ENCODE measurements at regions not wholly inside any gene's neighbourhood (a gene's known extent, or its start where the extent isn't known, plus 50 kb on each side); places are given as distances from the start of the nearest gene placed in this dataset.
A peak's percentile ranks its signal among the peaks of the same experiment; 100 is the strongest.

DNA sequence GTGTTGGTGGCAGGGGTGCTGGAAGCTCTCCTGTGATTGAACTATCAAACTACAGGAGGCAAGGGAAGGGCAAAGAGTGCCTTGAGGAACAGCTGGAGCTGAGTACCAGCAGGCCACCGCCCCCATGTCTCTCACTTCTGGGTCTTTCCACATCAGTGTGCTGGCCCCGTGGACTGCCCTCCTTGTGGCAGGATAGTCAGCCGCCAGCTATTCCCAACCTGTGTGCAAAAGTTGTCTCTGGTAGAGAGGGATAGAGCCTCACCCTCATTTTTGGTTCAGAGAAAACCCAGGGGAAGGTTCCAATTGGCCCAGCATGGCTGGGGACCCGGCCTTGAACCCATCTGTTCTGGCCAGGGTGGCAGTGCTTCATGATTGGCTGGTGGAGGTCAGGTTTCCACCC is 211.8 kb downstream of the IRF8 start:
- DNase-seq (ENCODE audit: low read depth), result no peak

DNA sequence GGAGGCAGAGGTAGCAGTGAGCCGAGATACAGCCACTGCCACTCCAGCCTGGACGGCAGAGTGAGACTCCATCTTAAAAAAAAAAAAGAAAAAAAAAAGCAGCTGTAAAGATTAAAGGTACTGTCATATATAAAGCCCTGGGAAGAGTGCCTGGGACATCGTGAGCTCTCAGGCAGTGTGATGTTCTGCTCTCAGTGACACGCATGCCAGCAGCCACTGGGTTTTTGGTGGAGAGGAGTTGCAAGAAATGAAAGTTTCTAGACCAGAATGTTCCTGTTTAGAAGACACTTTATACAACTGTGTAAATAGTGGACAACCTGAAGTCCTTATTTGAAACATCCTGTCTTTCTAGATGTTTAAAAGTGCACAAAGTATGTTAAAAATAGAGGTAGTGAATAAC is 213.2 kb downstream of the IRF8 start:
- DNase-seq (ENCODE audit: low read depth), result no peak

DNA sequence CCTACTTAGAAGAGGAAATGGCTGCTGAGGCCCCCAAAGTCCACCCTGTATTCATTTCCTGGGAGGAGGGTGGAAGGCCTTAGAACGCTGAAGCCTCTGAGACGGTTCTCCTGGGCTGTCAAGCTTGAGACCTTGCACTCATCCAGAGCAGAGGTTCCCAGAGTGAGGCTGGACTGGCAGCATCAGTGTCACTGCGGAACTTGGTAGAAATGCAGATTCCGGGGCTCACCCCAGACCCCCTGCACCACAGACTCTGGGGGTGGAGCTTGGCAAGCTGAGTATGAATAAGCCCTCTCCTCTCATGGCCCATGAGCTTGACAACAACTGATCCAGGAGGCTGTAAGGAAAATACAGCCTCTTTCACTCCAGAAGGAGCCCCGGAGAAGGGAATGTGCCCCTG is 218.3 kb downstream of the IRF8 start:
- DNase-seq (ENCODE audit: low read depth), result no peak

DNA sequence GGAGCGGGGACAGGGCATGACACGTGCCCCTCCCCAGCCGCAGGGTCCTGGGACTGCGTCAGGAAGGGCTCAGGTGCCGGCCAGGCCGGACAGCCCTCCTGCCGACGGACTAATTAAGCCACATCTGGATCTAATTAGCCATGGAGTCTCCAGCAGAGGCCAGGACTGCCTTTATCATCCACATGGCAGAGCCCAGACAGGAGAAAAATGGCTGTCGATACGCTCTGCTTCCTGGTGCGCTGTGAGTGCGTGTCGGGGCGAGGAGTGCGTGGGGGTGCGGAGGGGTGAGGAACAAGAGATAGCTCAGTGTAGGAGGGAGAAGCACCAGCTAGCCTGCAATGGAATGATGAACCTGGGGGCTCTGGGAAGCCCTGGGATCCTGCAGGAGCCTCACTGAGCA is 218.8 kb downstream of the IRF8 start:
- no peak for DNase-seq (ENCODE audit: low read depth)

DNA sequence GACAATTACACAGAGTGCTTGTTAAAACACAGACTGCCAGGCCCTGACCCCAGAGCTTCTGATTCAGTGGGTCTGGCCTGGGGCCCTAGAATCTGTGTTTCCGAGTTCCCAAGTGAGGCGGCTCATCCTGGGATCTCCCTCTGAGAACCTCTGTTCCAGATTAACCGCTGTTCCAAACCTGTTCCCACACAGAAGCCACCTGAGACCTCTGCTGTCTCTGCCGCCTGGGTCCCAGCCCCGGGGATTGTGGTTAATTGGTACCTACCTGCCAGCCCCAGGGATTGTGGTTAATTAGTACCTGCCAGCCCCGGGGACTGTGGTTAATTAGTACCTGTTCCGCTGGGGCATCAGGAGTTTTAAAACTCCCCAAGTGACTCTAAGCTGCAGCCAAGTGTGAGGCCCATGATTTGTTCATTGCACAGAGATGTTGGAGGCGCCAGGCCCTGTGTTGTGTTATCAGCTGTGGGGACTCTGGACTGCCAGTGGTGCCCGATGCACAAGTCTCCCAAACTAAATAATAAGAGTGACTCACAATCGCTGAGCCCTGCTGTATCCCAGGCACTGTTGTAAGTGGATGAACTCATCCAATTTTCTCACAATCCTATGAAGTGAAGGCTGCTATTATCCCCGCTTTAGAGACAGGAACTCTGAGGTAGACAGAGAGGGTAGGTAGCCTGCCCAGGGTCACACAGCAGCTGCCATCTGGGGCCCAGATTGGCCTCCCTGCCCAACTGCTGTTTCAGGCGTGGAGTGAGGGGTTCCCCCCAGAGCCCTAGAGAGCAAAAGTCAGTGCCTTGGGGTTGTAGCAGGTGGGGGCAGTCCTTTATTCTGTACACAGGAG is 219.7 kb downstream of the IRF8 start:
- DNase-seq (ENCODE audit: low read depth), result peak; percentile 50

DNA sequence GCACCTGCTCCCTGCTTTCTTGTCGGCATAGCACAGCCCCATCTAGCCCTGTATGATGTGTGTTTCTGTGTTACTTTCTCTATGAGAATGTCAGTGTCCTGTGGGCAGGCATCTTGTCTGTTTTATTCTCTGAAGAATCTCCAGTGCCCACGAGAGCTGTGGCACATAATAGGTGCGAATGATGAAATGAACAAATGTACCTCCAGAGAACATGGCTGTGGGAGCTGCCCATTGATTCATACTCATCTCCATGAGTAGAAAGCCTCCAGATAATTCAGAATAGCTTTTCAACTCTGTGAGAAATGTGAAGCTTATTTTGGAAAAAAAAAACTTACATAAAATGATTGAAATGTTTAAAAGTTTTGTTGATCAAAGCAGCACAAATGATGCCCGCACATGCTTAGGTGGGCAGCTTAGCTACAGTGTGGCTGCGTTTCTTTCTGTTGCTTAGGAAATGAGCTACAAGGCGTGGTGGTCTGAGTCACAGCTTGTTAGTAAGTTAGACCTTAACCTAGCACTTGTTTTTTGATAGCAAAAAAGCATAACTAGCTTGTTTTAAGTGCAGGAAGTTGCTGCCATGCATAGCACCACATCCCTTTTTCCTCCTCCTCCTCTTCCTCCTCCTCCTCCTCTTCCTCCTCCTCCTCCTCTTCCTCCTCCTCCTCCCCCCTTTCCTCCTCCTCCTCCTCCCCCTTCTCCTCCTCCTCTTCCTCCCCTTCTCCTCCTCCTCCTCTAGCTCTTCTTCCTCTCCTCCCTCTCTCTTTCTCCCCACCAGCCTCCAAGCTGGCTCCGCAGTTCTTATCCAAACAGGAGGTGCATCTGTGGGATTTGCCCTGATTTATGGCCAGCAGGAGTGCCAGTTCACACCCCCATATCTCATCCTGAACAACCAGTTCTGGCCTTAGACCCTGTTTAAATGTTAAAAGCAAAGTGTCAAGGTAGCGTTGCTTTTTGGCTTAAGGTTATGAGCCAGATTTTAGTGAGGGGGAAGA is 221.5 kb downstream of the IRF8 start:
- DNase-seq (ENCODE audit: low read depth), result peak; percentile 39

DNA sequence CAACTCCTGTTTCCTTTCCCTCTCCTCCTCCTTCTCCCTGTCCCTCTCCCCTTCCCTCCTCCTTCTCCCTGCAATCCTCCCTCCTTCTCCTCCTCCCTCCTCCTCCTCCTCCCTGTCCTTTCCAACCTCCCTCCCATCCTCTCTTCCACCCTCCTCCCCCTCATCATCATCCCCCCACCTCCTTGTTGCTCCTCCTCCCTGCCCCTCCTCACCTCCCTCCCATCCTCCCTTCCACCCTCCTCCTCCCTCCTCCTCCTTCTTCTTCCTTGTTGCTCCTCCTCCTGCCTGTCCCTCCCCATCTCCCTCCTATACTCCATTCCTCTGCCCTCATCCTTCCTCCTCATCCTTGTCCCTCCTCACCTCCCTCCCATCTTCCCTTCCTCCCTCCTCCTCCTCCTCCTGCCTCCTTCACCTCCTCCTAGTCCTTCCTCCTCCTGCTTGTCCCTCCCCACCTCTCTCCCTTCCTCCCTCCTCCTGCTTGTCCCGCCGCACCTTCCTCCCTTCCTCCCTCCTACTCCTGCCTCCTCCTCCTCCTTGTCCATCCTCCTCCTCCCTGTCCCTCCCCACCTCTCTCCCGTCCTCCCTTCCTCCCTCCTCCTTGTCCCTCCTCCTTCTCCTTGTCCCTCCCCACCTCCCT is 222.5 kb downstream of the IRF8 start:
- no peak for DNase-seq (ENCODE audit: low read depth)

DNA sequence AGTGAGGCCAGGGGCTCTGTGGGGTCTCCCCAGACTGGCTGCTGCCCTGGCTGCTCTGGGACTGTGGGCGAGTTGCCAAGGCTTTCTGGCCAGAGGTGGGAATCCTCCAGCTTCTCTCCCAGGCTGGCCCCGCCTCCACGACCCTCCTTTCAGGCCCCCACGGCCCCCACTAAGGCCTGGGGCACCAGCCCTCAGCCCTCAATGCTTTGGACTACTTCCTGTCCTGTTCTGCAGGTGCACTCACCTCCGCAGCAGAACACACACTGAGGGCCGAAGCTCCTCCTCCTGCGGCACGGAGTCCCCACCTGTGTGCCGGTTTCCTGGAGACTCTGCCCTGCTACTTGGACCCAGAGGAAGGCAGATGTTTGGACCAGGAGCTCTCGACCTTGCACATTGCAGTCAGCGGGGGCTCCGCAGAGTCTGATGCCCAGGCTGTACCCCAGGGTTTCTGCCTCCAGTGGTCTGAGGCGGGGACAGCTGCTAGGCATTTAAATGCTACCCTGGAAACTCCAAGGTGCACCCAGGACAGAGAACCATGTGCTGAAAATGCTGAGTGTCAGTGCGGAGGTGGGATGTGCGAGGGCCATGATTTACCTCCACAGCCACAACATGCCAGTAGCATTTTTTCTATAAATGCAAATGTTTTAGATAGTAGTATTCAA is 223.8 kb downstream of the IRF8 start:
- DNase-seq (ENCODE audit: low read depth), result no peak

DNA sequence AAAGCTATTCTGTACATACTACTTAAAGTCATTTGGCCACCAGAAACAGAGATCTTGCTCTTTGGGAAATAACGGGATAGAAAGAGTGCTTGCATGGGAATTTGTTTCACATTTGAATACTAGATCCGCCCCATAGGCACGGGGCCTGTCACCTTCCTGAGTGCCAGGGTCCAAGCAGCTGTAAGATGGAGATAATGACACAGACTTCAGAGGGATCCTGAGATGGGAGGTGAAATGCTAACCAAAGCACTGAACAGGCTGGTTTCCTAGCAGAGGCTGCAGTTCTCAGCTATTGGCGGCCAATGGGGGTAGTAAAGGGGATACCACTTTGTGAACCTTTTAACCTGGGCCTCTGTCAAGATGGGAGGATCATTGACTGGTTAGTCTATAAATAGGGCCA is 225.4 kb downstream of the IRF8 start:
- DNase-seq (ENCODE audit: low read depth), result no peak

DNA sequence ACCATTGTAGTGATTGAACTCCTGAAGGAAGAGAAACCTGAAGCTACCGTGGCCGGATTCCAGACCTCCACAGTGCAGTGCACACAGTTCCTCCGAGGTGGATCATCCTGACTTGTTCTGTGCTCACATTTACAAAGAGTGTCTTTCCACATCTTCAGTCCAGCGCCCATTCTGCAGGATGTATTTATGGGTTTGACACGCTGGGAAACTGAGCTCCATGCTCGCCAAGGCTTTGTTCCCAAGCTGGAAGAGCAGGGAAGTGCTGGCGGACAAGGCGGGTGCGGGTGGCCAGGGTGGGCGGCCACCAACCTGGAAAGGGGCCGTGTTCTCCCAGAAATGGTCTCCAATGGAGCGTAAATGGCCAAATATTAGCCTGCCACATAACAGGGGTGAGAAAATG is 227.9 kb downstream of the IRF8 start:
- DNase-seq (ENCODE audit: low read depth), result no peak

DNA sequence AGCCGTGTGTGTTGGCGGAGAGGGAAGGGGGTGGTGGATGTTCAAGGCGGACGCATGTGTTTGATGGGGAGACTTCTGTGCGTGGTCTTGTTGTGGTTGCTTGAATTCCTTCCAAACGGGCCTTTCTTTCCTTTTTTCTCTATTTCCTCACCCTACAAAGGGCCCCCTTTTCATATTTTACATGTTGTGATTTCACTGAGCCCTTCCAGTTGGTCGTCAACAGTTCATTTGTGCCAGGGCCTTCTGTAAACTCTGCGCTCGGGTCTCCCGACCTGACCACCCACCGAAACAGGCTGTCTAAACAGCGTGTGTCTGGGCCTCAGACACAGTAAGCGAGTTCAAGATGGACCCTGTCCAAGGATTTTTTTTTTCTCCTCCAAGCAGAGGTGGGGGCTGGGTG is 228.4 kb downstream of the IRF8 start:
- no peak for DNase-seq (ENCODE audit: low read depth)

DNA sequence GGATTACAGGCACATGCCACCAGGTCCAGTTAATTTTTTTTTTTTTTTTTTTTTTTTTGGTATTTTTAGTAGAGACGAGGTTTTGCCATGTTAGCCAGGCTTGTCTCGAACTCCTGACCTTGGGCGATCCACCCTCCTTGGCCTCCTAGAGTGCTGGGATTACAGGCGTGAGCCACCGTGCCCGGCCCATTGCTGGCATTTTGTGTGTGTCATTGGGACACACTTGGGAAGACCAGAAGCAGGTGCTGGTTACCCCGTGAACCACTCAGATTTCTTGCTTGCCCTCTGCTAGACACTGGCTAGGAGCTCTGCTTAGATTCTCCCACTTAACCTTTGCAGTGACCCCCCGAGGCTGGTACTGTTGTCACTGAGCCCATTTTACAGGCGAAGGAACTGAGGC is 229.3 kb downstream of the IRF8 start:
- DNase-seq (ENCODE audit: low read depth), result no peak

DNA sequence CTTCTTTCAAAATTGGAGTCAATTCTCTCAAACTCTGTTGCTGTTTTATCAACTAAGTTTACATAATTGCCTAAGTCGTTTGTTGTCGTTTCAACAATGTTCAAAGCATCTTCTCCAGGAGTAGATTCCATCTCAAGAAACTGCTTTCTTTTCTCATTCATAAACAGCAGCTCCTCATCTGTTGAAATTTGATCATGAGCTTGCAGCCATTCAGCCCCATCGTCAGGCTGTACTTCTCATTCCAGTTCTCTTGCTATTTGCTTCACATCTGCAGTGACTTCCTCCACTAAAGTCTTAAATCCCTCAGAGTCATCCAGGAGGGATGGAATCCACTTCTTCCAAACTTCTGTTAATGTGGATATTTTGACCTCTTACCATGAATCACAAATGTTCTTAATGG is 230.6 kb downstream of the IRF8 start:
- DNase-seq (ENCODE audit: low read depth), result no peak

DNA sequence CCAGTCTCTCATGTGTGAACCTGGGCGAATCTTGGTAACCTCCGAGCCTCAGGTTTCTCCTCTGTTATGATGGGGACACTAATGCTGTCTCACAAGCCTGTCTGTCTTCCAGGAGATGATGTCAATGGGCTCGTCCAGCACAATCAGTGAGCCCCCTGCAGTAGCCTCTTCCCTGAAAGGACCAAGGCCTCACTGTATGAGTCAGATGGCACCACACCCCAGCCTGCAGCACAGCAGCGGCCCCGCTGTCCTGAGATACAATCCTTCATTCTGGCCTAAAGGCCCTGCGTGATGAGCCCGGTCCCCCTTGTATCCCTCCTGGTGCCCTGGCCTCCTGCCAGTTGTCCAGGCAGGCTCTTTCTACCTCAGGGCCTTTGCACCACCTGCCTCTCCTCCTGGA is 234.4 kb downstream of the IRF8 start:
- DNase-seq (ENCODE audit: low read depth), result no peak

DNA sequence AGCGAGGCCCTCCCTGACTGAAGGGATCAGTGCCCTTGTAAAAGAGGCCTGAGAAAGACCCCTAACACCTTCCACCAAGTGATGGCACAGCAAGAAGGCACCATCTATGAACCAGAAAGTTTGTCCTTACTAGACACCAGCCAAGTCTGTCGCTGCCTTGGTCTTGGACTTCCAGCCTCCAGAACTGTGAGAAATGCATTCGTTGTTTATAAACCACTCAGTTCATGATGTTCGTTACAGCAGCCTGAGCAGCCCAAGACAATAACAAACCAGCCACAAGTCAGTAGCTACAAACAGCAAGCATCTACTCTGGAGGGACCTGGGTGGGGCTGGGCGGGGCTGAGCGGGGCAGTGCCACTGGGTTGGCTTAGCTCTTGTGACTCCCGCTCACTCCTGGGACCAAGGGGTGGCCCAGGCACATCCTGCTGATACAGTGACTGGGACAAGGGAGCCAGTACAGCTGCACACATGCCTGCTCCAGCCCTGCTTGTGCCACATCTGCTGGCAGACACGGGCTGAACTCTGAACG is 234.9 kb downstream of the IRF8 start:
- no peak for DNase-seq (ENCODE audit: low read depth)

DNA sequence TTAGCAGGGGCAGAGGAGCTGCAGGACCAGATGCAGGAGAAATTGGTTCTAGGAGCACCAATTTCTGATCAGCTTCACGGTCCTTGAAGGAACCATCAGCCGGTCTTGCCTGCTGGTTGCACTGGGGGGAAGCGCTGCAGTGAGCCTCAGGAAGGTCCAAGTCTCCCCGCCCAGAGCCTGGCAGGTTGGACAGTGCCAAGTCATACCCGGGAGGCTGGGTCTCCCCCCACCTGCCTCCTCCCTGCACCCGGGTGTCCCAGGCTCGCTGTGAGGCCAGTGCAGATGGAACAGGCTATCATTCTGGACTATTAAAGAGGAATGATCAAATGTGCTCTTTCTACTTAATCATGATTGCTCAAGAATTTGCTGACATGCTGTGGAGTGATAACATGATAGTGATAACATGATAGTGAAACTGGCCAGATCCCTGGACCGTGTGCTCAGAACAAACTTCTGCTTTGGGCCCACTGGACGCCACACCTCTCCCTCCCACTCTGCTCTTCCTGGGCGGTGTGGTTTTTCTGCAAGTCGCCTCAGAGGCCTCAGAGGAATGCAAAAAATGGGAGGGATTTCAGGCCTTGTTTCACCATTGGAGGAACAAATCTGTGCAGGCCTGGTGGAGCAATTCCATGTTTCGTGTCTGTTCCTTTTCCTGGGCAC is 236.0 kb downstream of the IRF8 start:
- no peak for DNase-seq (ENCODE audit: low read depth)

DNA sequence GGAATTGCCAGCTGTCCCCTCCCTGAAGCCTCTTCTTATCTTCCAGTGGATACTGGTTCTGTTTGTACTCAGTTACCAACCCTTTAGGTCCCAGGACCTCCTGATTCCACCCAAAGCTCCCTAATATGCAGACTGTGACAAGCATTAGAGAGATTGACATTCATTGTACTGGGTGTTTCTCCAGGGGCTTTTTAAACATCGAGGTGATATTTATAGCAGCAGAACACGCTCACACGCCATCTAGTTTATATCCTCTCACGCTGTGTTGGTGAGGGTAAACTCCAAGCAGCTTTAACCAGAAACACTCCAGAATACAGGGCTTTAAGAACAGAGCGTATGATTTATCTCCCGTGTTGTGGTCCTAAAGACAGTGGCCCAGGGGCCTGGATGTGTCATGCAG is 238.4 kb downstream of the IRF8 start:
- no peak for DNase-seq (ENCODE audit: low read depth)

DNA sequence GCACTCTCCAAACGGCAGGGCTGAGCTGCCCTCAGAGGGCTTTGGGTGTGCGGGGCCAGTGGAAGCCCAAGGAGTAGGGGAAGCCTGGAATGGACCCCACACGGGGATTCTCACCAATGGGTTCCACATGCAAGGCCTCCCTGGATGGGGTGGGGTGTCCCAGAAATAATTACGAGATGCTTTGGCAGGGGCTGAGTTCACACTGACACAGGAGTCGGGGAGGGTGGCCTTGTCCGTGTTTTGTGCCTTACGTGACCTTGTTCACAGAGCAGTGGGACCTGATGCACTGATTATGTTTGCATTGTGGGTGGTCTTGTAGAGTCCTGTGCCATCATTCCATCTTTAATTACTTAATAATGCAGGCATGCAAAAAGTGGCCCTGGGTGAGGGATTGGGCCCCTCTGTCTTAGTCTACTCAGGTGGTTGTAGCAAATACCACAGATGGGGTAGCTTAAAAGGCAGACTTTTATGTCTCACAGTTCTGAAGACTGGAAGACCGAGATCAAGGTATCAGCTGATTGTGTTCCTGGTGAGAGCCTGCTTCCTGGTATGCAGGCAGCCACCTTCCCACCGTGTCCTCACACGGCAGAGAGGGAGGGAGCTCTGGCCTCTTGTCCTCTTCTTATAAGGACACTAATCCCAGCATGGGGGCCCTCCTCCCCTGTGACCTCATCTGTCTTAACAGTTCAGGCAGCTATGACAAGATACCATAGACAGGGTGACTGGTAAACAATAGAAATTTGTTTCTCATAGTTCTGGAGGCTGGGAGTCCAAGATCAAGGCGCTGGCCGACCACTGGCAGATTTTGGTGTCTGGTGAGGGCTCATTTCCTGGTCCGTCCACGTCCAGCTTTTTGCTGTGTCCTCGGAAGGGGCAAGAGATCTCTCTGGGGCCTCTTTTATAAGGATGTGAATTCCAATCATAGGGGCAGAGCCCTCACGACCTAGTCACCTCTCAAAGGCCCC is 239.4 kb downstream of the IRF8 start:
- DNase-seq (ENCODE audit: low read depth), result no peak

DNA sequence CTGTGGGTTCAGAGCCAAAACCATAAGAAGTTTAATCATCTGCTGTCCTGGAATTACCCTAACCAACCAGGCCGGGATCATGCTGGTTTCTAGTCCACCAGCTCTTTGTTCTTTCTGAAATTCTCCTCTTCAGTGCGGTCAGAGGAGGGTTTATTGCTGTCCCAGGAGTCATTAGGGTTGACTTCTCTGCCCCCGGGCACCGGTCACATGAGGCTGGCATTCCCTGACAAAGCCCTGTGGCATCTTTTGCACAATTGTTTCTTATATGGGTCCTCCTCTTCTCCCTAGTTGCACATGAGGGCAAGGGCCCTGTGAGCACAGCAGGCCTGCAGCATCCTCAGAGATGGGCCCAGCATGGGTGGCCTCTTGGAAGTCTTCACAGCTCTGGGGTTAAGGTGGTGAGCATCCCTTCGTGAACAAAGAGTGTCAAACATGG is 243.9 kb downstream of the IRF8 start:
- DNase-seq (ENCODE audit: low read depth), result peak; percentile 99

DNA sequence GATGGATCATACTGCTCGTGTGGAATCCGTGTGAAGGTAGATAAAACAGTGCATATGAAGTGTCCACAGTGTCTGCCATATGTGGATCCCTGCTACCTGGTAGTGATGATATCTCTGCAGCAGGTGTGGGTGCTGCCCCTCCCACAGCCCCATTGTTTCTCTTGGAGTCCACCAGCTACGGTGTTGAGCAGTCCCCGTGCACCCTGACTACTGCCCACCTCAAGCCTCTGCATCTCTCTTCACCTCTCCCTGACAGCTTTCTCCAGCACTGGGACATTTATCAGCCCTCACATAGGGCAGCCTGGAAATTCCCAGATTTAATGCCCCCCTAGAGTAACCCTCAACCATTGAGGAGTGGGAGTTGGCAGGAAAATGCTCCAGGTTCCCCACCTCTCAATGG is 244.7 kb downstream of the IRF8 start:
- DNase-seq (ENCODE audit: low read depth), result no peak

Data from M059J (cell line).